ENCODE measurements at regions not wholly inside any gene's neighbourhood (a gene's known extent, or its start where the extent isn't known, plus 50 kb on each side); places are given as distances from the start of the nearest gene placed in this dataset.
"Not testable (repeated sequence)": the region's sequence is repeated elsewhere in the genome, so short reads cannot be mapped to it uniquely, and the experiment has no call there.

GRCh38 chr20:12849225-12849910 lies 159.4 kb upstream of the SPTLC3 start:
- DNase-seq (no peak), ATAC-seq (ENCODE audit: insufficient read depth, low read depth) (no peak)
- TF ChIP-seq CTCF (IDR thresholded peaks at IDR 0.05; ENCODE audit: borderline replicate concordance, extremely low read depth, low read length, poor library complexity, severe bottlenecking), result no peak
- no peak for TF ChIP-seq EZH2 (IDR thresholded peaks at IDR 0.05; ENCODE audit: borderline replicate concordance, low read depth, low read length, severe bottlenecking)
- Histone ChIP-seq H3K9ac (ENCODE audit: low read depth, low read length) (no peak overlapping the region), H3K27me3 (ENCODE audit: insufficient read depth, low read length, poor library complexity) (peaks cover 1% of the 10 kb centered on the region), H3K36me3 (ENCODE audit: insufficient read depth, low read length) (no peaks in the 10 kb centered on the region), H3K4me2 (ENCODE audit: insufficient read depth, low read length) (no peak overlapping the region), H3K4me3 (ENCODE audit: low read depth in 1 of 2, low read length in 2 of 2) (no peak overlapping the region), H3K27ac (ENCODE audit: low read length) (no peak overlapping the region), H3K4me1 (ENCODE audit: insufficient read depth, low read length) (no peaks in the 10 kb centered on the region), H3K9me3 (ENCODE audit: insufficient read depth, low read length, severe bottlenecking) (no peaks in the 10 kb centered on the region), H3K79me2 (ENCODE audit: insufficient read depth, low read length) (no peaks in the 10 kb centered on the region), H4K20me1 (ENCODE audit: insufficient read depth, low read length) (no peaks in the 10 kb centered on the region), H2AFZ (ENCODE audit: low read depth, low read length) (no peak overlapping the region)

GRCh38 chr20:12857643-12858042 lies 151.1 kb upstream of the SPTLC3 start:
- H3K27me3 ChIP-seq (ENCODE audit: insufficient read depth, low read length, poor library complexity); H3K36me3 ChIP-seq (ENCODE audit: insufficient read depth, low read length); H3K79me2 ChIP-seq (ENCODE audit: insufficient read depth, low read length); ATAC-seq (ENCODE audit: insufficient read depth, low read depth); H3K4me1 ChIP-seq (ENCODE audit: insufficient read depth, low read length); H4K20me1 ChIP-seq (ENCODE audit: insufficient read depth, low read length); H3K4me2 ChIP-seq (ENCODE audit: insufficient read depth, low read length); DNase-seq; H3K9me3 ChIP-seq (ENCODE audit: insufficient read depth, low read length, severe bottlenecking); H3K9ac ChIP-seq (ENCODE audit: low read depth, low read length); H2AFZ ChIP-seq (ENCODE audit: low read depth, low read length); H3K27ac ChIP-seq (ENCODE audit: low read length); H3K4me3 ChIP-seq (ENCODE audit: low read depth in 1 of 2, low read length in 2 of 2): not testable (repeated sequence)

GRCh38 chr20:12860619-12861247 lies 148.0 kb upstream of the SPTLC3 start:
- H2AFZ ChIP-seq (ENCODE audit: low read depth, low read length), result no peak overlapping the region
- no peak overlapping the region for H3K27ac ChIP-seq (ENCODE audit: low read length)
- peaks cover 7% of the 10 kb centered on the region for H3K27me3 ChIP-seq (ENCODE audit: insufficient read depth, low read length, poor library complexity)
- DNase-seq (no peak), ATAC-seq (ENCODE audit: insufficient read depth, low read depth) (no peak)
- no peak overlapping the region for H3K4me2 ChIP-seq (ENCODE audit: insufficient read depth, low read length)
- H3K79me2 ChIP-seq (ENCODE audit: insufficient read depth, low read length), result no peaks in the 10 kb centered on the region
- H4K20me1 ChIP-seq (ENCODE audit: insufficient read depth, low read length), result no peaks in the 10 kb centered on the region
- H3K4me1 ChIP-seq (ENCODE audit: insufficient read depth, low read length), result no peaks in the 10 kb centered on the region
- no peak overlapping the region for H3K4me3 ChIP-seq (ENCODE audit: low read depth in 1 of 2, low read length in 2 of 2)
- H3K9me3 ChIP-seq (ENCODE audit: insufficient read depth, low read length, severe bottlenecking), result no peaks in the 10 kb centered on the region
- TF ChIP-seq EZH2 (IDR thresholded peaks at IDR 0.05; ENCODE audit: borderline replicate concordance, low read depth, low read length, severe bottlenecking) (no peak), CTCF (IDR thresholded peaks at IDR 0.05; ENCODE audit: borderline replicate concordance, extremely low read depth, low read length, poor library complexity, severe bottlenecking) (no peak)
- H3K9ac ChIP-seq (ENCODE audit: low read depth, low read length), result no peak overlapping the region
- H3K36me3 ChIP-seq (ENCODE audit: insufficient read depth, low read length), result no peaks in the 10 kb centered on the region

- no peak overlapping the region for H3K27ac ChIP-seq (ENCODE audit: low read length)
- no peaks in the 10 kb centered on the region for H3K36me3 ChIP-seq (ENCODE audit: insufficient read depth, low read length)
- H3K4me2 ChIP-seq (ENCODE audit: insufficient read depth, low read length), result no peak overlapping the region
- H3K27me3 ChIP-seq (ENCODE audit: insufficient read depth, low read length, poor library complexity), result peaks cover 2% of the 10 kb centered on the region
- no peaks in the 10 kb centered on the region for H3K9me3 ChIP-seq (ENCODE audit: insufficient read depth, low read length, severe bottlenecking)
- TF ChIP-seq EZH2 (IDR thresholded peaks at IDR 0.05; ENCODE audit: borderline replicate concordance, low read depth, low read length, severe bottlenecking) (no peak), CTCF (IDR thresholded peaks at IDR 0.05; ENCODE audit: borderline replicate concordance, extremely low read depth, low read length, poor library complexity, severe bottlenecking) (no peak)
- H2AFZ ChIP-seq (ENCODE audit: low read depth, low read length), result no peak overlapping the region
- H3K79me2 ChIP-seq (ENCODE audit: insufficient read depth, low read length), result no peaks in the 10 kb centered on the region
- H3K9ac ChIP-seq (ENCODE audit: low read depth, low read length), result no peak overlapping the region
- H4K20me1 ChIP-seq (ENCODE audit: insufficient read depth, low read length), result no peaks in the 10 kb centered on the region
- H3K4me3 ChIP-seq (ENCODE audit: low read depth in 1 of 2, low read length in 2 of 2), result no peak overlapping the region
- ATAC-seq (ENCODE audit: insufficient read depth, low read depth), result no peak
- H3K4me1 ChIP-seq (ENCODE audit: insufficient read depth, low read length), result no peaks in the 10 kb centered on the region
- DNase-seq, result no peak
Measured at GRCh38 chr20:12869669-12870068, 139.1 kb upstream of the SPTLC3 start.
